ENCODE measurements at regions not wholly inside any gene's neighbourhood (a gene's known extent, or its start where the extent isn't known, plus 50 kb on each side); places are given as distances from the start of the nearest gene placed in this dataset.

DNA sequence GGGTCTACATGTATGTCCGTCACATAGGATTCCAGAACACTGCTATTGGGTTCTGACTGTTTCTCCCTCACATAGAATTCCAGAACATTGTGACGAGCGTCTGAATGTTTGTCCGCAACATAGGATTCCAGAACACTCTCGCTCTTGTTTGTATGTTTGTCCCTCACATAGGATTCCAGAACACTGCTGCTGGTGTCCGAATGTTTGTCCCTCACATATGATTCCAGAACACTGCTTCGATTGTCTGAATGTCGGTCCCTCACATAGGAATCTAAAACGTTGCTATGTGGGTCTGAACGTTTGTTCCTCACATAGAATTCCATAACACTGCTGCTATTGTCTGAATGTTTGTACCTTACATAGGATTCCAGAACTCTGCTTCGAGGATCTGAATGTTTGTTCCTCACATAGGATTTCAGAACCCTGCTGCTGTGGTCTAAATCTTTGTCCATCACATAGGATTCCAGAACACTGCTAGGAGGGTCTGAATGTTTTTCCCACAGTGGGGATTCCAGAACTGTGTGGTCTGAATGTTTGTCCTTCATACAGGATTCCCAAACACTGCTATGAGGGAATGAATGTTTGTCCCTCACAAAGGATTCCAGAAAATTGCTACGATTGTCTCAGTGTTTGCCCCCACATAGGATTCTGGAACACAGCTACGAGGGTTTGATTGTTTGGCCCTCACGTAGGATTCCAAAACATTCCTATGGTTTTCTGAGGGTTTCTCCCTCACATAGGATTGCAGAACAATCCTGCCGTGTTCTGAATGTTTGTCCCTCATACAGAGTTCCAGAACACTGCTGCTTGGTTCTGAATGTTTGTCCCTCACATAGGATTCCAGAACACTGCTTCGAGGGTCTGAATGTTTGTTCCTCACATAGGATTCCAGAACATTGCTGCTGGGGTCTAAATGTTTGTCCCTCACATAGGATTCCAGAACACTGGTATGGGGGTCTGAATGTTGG lies 220.5 kb downstream of the FOXD4L6 start:
- TF ChIP-seq, protein P1, sequence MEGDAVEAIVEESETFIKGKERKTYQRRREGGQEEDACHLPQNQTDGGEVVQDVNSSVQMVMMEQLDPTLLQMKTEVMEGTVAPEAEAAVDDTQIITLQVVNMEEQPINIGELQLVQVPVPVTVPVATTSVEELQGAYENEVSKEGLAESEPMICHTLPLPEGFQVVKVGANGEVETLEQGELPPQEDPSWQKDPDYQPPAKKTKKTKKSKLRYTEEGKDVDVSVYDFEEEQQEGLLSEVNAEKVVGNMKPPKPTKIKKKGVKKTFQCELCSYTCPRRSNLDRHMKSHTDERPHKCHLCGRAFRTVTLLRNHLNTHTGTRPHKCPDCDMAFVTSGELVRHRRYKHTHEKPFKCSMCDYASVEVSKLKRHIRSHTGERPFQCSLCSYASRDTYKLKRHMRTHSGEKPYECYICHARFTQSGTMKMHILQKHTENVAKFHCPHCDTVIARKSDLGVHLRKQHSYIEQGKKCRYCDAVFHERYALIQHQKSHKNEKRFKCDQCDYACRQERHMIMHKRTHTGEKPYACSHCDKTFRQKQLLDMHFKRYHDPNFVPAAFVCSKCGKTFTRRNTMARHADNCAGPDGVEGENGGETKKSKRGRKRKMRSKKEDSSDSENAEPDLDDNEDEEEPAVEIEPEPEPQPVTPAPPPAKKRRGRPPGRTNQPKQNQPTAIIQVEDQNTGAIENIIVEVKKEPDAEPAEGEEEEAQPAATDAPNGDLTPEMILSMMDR (IDR thresholded peaks at IDR 0.05; ENCODE audit: insufficient read depth, low read length): no peak
- TF ChIP-seq REST (IDR thresholded peaks at IDR 0.05; ENCODE audit: insufficient replicate concordance, low read depth) (no peak), POLR2AphosphoS5 (IDR thresholded peaks at IDR 0.05; ENCODE audit: low read depth) (no peak), GABPA (IDR thresholded peaks at IDR 0.05; ENCODE audit: low read depth) (no peak)
